Activated CD8-positive, alpha-beta memory T cell treated with anti-CD3 and anti-CD28 coated beads for 1 hour (primary cell): ENCODE measurements at regions not wholly inside any gene's neighbourhood (a gene's known extent, or its start where the extent isn't known, plus 50 kb on each side); places are given as distances from the start of the nearest gene placed in this dataset.

Source experiments
- DNase-seq, 2 donors: peaks; one replicate each; pipeline ENCODE4 v3.0.0-alpha.2; 2020; ENCODE audit warnings: low read depth in 1 of 2; ENCODE audit errors: extremely low read depth in 1 of 2

- no peak for DNase-seq
These were observed 132.5 kb upstream of the KIRREL3 start for GRCh38 chr11:127133061-127133460.

GRCh38 chr11:127130321-127130720 lies 129.8 kb upstream of the KIRREL3 start:
- no peak for DNase-seq

- DNase-seq = no peak
These were observed 126.4 kb upstream of the KIRREL3 start for GRCh38 chr11:127126986-127127385.

- no peak for DNase-seq
These were observed 118.8 kb upstream of the KIRREL3 start for GRCh38 chr11:127119356-127119755.

- DNase-seq = no peak
These were observed 118.2 kb upstream of the KIRREL3 start for GRCh38 chr11:127118811-127119210.

- DNase-seq = no peak
These were observed 116.7 kb upstream of the KIRREL3 start for GRCh38 chr11:127117231-127117739.

- DNase-seq = no peak
These were observed 115.3 kb upstream of the KIRREL3 start for GRCh38 chr11:127115844-127116243.

GRCh38 chr11:127114035-127114434 lies 113.5 kb upstream of the KIRREL3 start:
- DNase-seq = no peak

- DNase-seq = no peak
These were observed 110.0 kb upstream of the KIRREL3 start for GRCh38 chr11:127110542-127110941.

GRCh38 chr11:127109796-127110480 lies 109.4 kb upstream of the KIRREL3 start:
- DNase-seq = no peak

- DNase-seq = no peak
These were observed 108.3 kb upstream of the KIRREL3 start for GRCh38 chr11:127108838-127109237.

- DNase-seq = no peak
These were observed 106.4 kb upstream of the KIRREL3 start for GRCh38 chr11:127106938-127107337.

GRCh38 chr11:127105593-127106541 lies 105.3 kb upstream of the KIRREL3 start:
- DNase-seq = no peak

GRCh38 chr11:127103586-127104388 lies 103.2 kb upstream of the KIRREL3 start:
- no peak for DNase-seq

- DNase-seq = no peak
These were observed 98.1 kb upstream of the KIRREL3 start for GRCh38 chr11:127098684-127099083.

- no peak for DNase-seq
These were observed 80.2 kb upstream of the KIRREL3 start for GRCh38 chr11:127080735-127081134.

- DNase-seq = no peak
These were observed 75.2 kb upstream of the KIRREL3 start for GRCh38 chr11:127075758-127076157.

- DNase-seq = no peak
These were observed 73.7 kb upstream of the KIRREL3 start for GRCh38 chr11:127074151-127074761.

- DNase-seq = no peak
These were observed 73.1 kb upstream of the KIRREL3 start for GRCh38 chr11:127073621-127074020.

GRCh38 chr11:127071606-127072005 lies 71.0 kb upstream of the KIRREL3 start:
- DNase-seq = no peak

- no peak for DNase-seq
These were observed 70.2 kb upstream of the KIRREL3 start for GRCh38 chr11:127070808-127071207.
